ENCODE measurements at regions not wholly inside any gene's neighbourhood (a gene's known extent, or its start where the extent isn't known, plus 50 kb on each side); places are given as distances from the start of the nearest gene placed in this dataset.
"Not testable (repeated sequence)": the region's sequence is repeated elsewhere in the genome, so short reads cannot be mapped to it uniquely, and the experiment has no call there.

DNA sequence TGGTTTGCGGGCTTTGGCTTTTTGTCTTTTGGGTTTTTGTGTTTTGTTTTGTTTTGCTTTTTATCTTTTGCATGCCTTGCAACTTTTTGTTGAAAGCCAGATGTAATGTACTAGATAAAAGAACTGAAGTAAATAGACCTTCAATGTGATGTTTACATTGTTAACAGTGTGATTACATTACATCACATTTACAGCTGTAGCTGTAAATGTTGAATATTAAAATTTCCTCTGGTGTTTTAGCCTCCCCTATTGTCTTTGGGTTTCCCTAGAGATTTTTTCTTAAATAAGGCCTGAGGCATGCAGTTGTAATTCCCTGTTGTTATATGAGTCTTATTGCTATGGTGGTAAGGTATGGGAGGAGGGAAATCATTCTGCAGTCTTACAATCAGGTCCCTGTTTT, 275.0 kb downstream of the PARM1 start:
- Histone ChIP-seq H3K36me3 (no peaks in the 10 kb centered on the region), H3K4me3 (no peak overlapping the region), H3K9me3 (no peaks in the 10 kb centered on the region), H3K27ac (no peak overlapping the region), H3K27me3 (replicated peaks in 1 of 7) (no peaks in the 10 kb centered on the region), H3K4me1 (no peaks in the 10 kb centered on the region)
- 93 to 100% (median 98%) methylated on average over 1 of the region's 1 CpG for WGBS, 5 donors
- no peak for DNase-seq
- intact Hi-C loops (cut with DNase I; ENCODE audit: low total_unique reads) = no loop called here
- no peak for TF ChIP-seq POLR2A (IDR thresholded peaks at IDR 0.05)
- TF ChIP-seq POLR2AphosphoS5 (IDR thresholded peaks at IDR 0.05) = no peak
- TF ChIP-seq, protein P1, sequence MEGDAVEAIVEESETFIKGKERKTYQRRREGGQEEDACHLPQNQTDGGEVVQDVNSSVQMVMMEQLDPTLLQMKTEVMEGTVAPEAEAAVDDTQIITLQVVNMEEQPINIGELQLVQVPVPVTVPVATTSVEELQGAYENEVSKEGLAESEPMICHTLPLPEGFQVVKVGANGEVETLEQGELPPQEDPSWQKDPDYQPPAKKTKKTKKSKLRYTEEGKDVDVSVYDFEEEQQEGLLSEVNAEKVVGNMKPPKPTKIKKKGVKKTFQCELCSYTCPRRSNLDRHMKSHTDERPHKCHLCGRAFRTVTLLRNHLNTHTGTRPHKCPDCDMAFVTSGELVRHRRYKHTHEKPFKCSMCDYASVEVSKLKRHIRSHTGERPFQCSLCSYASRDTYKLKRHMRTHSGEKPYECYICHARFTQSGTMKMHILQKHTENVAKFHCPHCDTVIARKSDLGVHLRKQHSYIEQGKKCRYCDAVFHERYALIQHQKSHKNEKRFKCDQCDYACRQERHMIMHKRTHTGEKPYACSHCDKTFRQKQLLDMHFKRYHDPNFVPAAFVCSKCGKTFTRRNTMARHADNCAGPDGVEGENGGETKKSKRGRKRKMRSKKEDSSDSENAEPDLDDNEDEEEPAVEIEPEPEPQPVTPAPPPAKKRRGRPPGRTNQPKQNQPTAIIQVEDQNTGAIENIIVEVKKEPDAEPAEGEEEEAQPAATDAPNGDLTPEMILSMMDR (IDR thresholded peaks at IDR 0.05 in 8 of 11, conservative IDR thresholded peaks at IDR 0.05 in 3 of 11) = no peak

DNA sequence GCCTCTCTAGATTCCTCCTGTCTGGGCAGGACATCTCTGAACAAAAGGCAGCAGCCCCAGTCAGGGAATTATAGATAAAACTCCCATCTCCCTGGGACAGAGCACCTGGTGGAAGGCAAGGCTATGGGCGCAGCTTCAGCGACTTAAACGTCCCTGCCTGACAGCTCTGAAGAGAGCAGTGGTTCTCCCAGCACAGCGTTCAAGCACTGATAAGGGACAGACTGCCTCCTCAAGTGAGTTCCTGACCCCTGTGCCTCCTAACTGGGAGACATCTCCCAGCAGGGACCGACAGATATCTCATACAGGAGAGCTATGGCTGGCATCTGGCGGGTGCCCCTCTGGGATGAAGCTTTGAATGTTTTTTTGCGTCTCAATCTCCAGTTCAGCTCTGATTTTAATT, 262.2 kb downstream of the PARM1 start:
- no peak overlapping the region for H3K27ac ChIP-seq
- no peak for TF ChIP-seq POLR2AphosphoS5 (IDR thresholded peaks at IDR 0.05)
- no peak for TF ChIP-seq POLR2A (IDR thresholded peaks at IDR 0.05)
- TF ChIP-seq, protein P1 (IDR thresholded peaks at IDR 0.05 in 8 of 11, conservative IDR thresholded peaks at IDR 0.05 in 3 of 11) = no peak
- no peaks in the 10 kb centered on the region for H3K36me3 ChIP-seq
- H3K4me3 ChIP-seq = no peak overlapping the region
- no peaks in the 10 kb centered on the region for H3K4me1 ChIP-seq
- no peak for DNase-seq
- intact Hi-C loops (cut with DNase I; ENCODE audit: low total_unique reads) = no loop called here
- no peaks in the 10 kb centered on the region for H3K27me3 ChIP-seq (replicated peaks in 1 of 7)
- peaks cover 0 to 32% (median 15%) of the 10 kb centered on the region in 8 donors for H3K9me3 ChIP-seq
- WGBS, 5 donors = 50 to 69% (median 57%) methylated on average over 4 to 7 of the region's 7 CpGs

DNA sequence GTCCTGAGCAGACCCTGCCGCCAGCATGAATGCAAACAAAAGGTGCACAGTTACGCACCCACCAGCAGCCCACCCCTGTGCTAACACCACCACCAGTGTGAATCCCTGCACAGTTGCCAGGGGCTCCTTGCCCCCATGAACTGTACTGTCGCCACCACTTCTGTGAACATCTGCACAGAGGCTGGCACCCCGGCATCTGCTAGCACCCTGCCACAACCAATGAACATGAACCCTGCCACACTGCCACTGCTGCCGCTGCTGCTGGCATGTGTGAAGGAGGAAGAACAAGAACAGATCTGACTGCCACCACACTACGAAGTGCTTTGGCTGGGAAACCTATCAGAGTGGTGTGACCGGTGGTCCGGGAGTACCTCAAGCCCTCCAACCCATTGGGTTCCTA, 261.3 kb downstream of the PARM1 start:
- WGBS, 5 donors = 87 to 90% (median 88%) methylated on average over 7 to 8 of the region's 8 CpGs
- H3K4me3 ChIP-seq = no peak overlapping the region
- H3K36me3 ChIP-seq = no peaks in the 10 kb centered on the region
- no peaks in the 10 kb centered on the region for H3K4me1 ChIP-seq
- peaks cover 0 to 29% (median 14%) of the 10 kb centered on the region in 8 donors for H3K9me3 ChIP-seq
- H3K27ac ChIP-seq = no peak overlapping the region
- intact Hi-C loops (cut with DNase I; ENCODE audit: low total_unique reads) = no loop called here
- TF ChIP-seq POLR2A (IDR thresholded peaks at IDR 0.05) (no peak), POLR2AphosphoS5 (IDR thresholded peaks at IDR 0.05) (no peak)
- TF ChIP-seq, protein P1 (IDR thresholded peaks at IDR 0.05 in 8 of 11, conservative IDR thresholded peaks at IDR 0.05 in 3 of 11) = no peak
- H3K27me3 ChIP-seq (replicated peaks in 1 of 7) = no peaks in the 10 kb centered on the region
- DNase-seq = no peak

DNA sequence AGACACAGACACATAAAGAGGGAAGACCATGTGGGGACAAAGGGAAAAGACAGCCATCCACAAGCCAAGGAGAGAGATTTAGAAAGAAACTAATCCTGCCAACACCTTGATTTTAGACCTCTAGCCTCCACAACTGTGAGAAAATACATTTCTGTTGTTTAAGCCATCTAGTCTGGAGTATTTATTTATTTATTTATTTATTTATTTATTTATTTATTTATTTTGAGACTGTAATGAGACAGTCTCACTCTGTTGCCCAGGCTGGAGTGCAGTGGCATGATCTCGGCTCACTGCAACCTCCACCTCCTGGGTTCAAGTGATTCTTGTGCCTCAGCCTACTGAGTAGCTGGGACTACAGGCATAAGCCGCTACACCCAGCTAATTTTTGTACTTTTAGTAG, 259.3 kb downstream of the PARM1 start:
- H3K4me3 ChIP-seq; intact Hi-C loops (cut with DNase I; ENCODE audit: low total_unique reads); H3K36me3 ChIP-seq; DNase-seq; H3K4me1 ChIP-seq; H3K27ac ChIP-seq; H3K27me3 ChIP-seq (replicated peaks in 1 of 7): not testable (repeated sequence)
- WGBS, 5 donors = 67 to 90% (median 87%) methylated on average over 2 of the region's 2 CpGs
- H3K9me3 ChIP-seq = peaks cover 0 to 12% (median 3%) of the 10 kb centered on the region in 8 donors

DNA sequence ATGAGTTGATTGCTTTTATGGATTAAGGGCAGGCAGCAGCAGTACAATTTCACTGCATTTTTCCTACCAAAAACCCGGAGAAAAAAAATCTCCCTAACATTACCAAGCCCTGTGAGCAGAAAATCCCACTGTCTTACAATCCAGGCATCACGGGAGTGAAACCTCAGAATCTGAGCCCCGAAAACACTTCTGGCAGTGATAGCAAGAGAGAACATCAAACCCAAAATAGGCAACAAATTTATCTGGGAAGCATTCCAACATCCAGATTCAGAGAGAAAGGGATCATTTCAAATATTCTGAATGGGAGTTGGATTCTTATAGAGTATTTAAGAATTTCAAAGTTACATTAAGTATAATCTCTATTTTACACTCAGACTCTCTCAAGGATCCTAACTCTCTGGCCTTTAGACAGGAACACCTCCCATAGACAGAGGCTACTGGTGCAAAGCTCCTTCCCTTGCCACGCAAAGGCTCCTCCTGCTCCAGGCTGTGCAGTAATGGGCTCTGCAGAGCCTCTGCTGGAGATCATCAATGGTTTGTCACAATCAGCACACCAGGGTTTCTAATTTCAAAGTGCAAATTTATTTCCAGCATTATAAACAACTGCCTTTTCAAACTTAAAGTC, 256.9 kb downstream of the PARM1 start:
- H3K9me3 ChIP-seq = no peaks in the 10 kb centered on the region
- H3K36me3 ChIP-seq = no peaks in the 10 kb centered on the region
- TF ChIP-seq POLR2AphosphoS5 (IDR thresholded peaks at IDR 0.05) (no peak), POLR2A (IDR thresholded peaks at IDR 0.05) (no peak)
- TF ChIP-seq, protein P1 (IDR thresholded peaks at IDR 0.05 in 8 of 11, conservative IDR thresholded peaks at IDR 0.05 in 3 of 11) = no peak
- no peak overlapping the region for H3K4me3 ChIP-seq
- peak overlapping the region in 2 of 8 donors; percentile 39 for H3K27ac ChIP-seq
- DNase-seq = no peak
- no peaks in the 10 kb centered on the region for H3K4me1 ChIP-seq
- 46 to 73% (median 66%) methylated on average over 4 of the region's 4 CpGs for WGBS, 5 donors
- H3K27me3 ChIP-seq (replicated peaks in 1 of 7) = no peaks in the 10 kb centered on the region
- intact Hi-C loops (cut with DNase I; ENCODE audit: low total_unique reads) = no loop called here
